Thyroid gland (tissue), 4 donors: ENCODE measurements at regions not wholly inside any gene's neighbourhood (a gene's known extent, or its start where the extent isn't known, plus 50 kb on each side); places are given as distances from the start of the nearest gene placed in this dataset.

Source experiments
- CTCF ChIP-seq, 6 experiments: fragments of 200-600 bp in 3 of 6; fragments of 450-650 bp in 3 of 6; sonication (generic) in 3 of 6; IDR thresholded peaks; one replicate each; pipeline ENCODE4 v1.5.1; 2016 to 2019; ENCODE audit warnings: antibody characterized with exemption in 6 of 6, mild to moderate bottlenecking in 2 of 6, inconsistent platforms in 1 of 6, moderate library complexity in 1 of 6
- POLR2A ChIP-seq, 2 donors: fragments of 450-650 bp; IDR thresholded peaks; one replicate each; pipeline ENCODE4 v1.6.1; 2017; ENCODE audit warnings: antibody characterized with exemption in 2 of 2, mild to moderate bottlenecking in 2 of 2, moderate library complexity in 1 of 2

DNA sequence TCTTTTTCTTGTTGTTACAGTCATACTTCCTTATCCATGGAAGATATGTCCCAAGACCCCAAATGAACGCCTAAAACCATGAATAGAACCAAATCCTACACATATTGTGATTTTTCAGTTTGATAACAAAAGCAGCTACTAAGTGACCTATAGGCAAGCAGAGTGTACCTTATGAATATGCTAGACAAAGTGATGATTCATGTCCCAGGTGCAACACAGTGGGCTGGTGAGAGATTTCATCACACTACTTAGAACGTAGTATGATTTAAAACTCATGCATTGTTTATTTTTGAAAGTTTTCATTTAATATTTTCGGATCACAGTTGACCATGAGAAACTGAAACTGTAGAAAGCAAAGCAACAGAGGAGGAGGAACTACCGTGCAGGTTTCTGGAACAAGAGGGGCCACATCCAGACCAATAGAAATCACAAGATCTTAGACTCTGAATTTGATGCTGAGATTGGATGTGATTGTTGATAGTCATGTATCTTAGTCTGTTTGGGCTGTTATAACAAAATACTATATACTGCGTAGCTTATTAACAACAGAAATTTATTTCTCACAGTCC, 470.8 kb upstream of the VRK2 start:
- TF ChIP-seq CTCF (IDR thresholded peaks at IDR 0.05) (no peak), POLR2A (IDR thresholded peaks at IDR 0.05) (no peak)
